ENCODE measurements at regions not wholly inside any gene's neighbourhood (a gene's known extent, or its start where the extent isn't known, plus 50 kb on each side); places are given as distances from the start of the nearest gene placed in this dataset.

- no peak for DNase-seq
These were observed 354.2 kb upstream of the ZWINT start for GRCh38 chr10:56715262-56715661.

- no peak for DNase-seq
These were observed 337.4 kb upstream of the ZWINT start for GRCh38 chr10:56698506-56698905.

- DNase-seq: no peak
These were observed 318.5 kb upstream of the ZWINT start for GRCh38 chr10:56679578-56679977.

- DNase-seq: no peak
These were observed 301.8 kb upstream of the ZWINT start for GRCh38 chr10:56662765-56663447.

- no peak for DNase-seq
These were observed 292.2 kb upstream of the ZWINT start for GRCh38 chr10:56653289-56653688.

- DNase-seq: no peak
These were observed 285.5 kb upstream of the ZWINT start for GRCh38 chr10:56646329-56647111.

GRCh38 chr10:56633876-56634452, 272.9 kb upstream of the ZWINT start:
- no peak for DNase-seq

- no peak for DNase-seq
These were observed 271.5 kb upstream of the ZWINT start for GRCh38 chr10:56632537-56632936.

- DNase-seq: no peak
These were observed 263.0 kb upstream of the ZWINT start for GRCh38 chr10:56624082-56624481.

GRCh38 chr10:56623064-56623463, 262.0 kb upstream of the ZWINT start:
- DNase-seq: no peak

GRCh38 chr10:56622335-56622973, 261.4 kb upstream of the ZWINT start:
- no peak for DNase-seq

- DNase-seq: no peak
These were observed 245.1 kb upstream of the ZWINT start for GRCh38 chr10:56606202-56606601.

- no peak for DNase-seq
These were observed 244.0 kb upstream of the ZWINT start for GRCh38 chr10:56605051-56605450.

GRCh38 chr10:56604624-56605023, 243.6 kb upstream of the ZWINT start:
- DNase-seq: no peak

- DNase-seq: no peak
These were observed 238.1 kb upstream of the ZWINT start for GRCh38 chr10:56599201-56599600.

GRCh38 chr10:56596257-56596656, 235.2 kb upstream of the ZWINT start:
- DNase-seq: no peak

GRCh38 chr10:56593120-56593519, 232.1 kb upstream of the ZWINT start:
- no peak for DNase-seq

GRCh38 chr10:56586461-56586891, 225.4 kb upstream of the ZWINT start:
- no peak for DNase-seq

- no peak for DNase-seq
These were observed 224.6 kb upstream of the ZWINT start for GRCh38 chr10:56585447-56586171.

- DNase-seq: no peak
These were observed 222.3 kb upstream of the ZWINT start for GRCh38 chr10:56583316-56583715.

GRCh38 chr10:56567580-56567979, 206.5 kb upstream of the ZWINT start:
- no peak for DNase-seq

GRCh38 chr10:56561336-56561735, 200.3 kb upstream of the ZWINT start:
- no peak for DNase-seq

- no peak for DNase-seq
These were observed 190.0 kb upstream of the ZWINT start for GRCh38 chr10:56551037-56551436.
